NB4 (cell line): ENCODE measurements at regions not wholly inside any gene's neighbourhood (a gene's known extent, or its start where the extent isn't known, plus 50 kb on each side); places are given as distances from the start of the nearest gene placed in this dataset.

Experiments
- POLR2A ChIP-seq: IDR thresholded peaks from 2 replicates; pipeline ENCODE4 v1.6.1; 2011; ENCODE audit warnings: mild to moderate bottlenecking; ENCODE audit not compliant: insufficient read length; ENCODE audit errors: extremely low read depth
- TF ChIP-seq, protein P1 (sequence below): IDR thresholded peaks from one replicate; pipeline ENCODE4 v1.5.1; 2012; ENCODE audit warnings: low read depth, low read length
- TF ChIP-seq, protein P2 (sequence below): IDR thresholded peaks from 2 replicates; pipeline ENCODE4 v1.6.1; 2011; ENCODE audit warnings: low read depth, low read length

DNA sequence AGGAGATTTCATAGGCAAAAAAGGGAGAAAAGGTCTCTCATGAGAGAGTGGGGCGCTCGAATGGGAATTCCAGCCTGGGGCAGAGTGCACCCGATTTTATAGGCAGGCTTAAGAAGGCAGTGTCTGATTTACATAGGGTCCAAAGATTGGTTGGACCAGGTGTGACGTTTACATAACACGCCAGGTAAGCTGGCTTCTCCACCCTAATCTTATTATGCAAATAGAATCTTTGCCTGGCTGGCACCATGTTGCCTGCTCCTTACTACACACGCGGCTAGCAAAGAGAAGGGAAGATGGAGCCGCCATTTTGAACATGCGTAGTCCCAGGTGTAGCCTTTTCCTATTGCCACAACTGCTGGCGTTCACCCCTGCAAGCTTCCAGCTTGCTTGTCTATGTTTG lies 103.7 kb downstream of the SLC16A1 start:
- TF ChIP-seq, protein P1, sequence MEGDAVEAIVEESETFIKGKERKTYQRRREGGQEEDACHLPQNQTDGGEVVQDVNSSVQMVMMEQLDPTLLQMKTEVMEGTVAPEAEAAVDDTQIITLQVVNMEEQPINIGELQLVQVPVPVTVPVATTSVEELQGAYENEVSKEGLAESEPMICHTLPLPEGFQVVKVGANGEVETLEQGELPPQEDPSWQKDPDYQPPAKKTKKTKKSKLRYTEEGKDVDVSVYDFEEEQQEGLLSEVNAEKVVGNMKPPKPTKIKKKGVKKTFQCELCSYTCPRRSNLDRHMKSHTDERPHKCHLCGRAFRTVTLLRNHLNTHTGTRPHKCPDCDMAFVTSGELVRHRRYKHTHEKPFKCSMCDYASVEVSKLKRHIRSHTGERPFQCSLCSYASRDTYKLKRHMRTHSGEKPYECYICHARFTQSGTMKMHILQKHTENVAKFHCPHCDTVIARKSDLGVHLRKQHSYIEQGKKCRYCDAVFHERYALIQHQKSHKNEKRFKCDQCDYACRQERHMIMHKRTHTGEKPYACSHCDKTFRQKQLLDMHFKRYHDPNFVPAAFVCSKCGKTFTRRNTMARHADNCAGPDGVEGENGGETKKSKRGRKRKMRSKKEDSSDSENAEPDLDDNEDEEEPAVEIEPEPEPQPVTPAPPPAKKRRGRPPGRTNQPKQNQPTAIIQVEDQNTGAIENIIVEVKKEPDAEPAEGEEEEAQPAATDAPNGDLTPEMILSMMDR = no peak
- TF ChIP-seq, protein P2, sequence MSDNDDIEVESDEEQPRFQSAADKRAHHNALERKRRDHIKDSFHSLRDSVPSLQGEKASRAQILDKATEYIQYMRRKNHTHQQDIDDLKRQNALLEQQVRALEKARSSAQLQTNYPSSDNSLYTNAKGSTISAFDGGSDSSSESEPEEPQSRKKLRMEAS = no peak
- TF ChIP-seq POLR2A = no peak
